Activated CD8-positive, alpha-beta memory T cell treated with anti-CD3 and anti-CD28 coated beads for 24 hours (primary cell): ENCODE measurements at regions not wholly inside any gene's neighbourhood (a gene's known extent, or its start where the extent isn't known, plus 50 kb on each side); places are given as distances from the start of the nearest gene placed in this dataset.
"Not testable (repeated sequence)": the region's sequence is repeated elsewhere in the genome, so short reads cannot be mapped to it uniquely, and the experiment has no call there.

Experiments used
- DNase-seq: peaks from one replicate; pipeline ENCODE4 v3.0.0-alpha.2; 2020

DNA sequence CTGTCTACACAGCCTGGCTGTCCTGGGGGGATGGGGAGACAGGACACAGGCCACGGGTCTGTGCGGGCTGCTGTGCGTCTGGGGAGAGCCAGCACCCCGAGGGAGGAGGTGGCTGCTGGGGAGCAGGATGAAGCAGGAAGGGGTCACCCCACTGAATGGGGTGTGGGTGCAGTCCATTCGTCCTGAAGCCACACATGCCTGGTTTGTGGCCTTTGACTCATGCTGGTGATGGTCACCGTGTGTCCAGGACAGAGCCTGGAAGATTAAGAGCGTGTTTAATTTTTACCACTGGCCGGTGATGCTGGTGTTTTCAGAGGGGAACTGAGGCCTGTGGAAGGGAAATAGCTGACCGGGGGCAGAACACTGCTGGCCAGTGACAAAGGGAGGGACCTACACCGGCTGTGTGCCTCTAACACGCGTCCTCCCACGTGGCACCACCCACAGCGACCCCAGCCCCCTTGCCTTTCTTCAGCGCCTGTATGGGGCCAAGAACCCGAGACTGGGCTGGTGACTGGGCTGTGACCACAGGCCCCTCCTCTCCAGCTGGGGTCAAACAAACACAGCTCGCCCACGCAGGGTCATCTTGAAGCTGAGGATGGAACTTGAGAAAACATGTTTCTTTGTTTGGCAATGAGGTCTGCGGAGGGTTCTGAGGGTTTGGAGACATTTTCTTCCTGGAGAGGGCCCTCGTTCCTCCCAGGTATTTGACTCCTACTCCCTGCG, 99.5 kb upstream of the LRPAP1 start:
- not testable (repeated sequence) for DNase-seq

DNA sequence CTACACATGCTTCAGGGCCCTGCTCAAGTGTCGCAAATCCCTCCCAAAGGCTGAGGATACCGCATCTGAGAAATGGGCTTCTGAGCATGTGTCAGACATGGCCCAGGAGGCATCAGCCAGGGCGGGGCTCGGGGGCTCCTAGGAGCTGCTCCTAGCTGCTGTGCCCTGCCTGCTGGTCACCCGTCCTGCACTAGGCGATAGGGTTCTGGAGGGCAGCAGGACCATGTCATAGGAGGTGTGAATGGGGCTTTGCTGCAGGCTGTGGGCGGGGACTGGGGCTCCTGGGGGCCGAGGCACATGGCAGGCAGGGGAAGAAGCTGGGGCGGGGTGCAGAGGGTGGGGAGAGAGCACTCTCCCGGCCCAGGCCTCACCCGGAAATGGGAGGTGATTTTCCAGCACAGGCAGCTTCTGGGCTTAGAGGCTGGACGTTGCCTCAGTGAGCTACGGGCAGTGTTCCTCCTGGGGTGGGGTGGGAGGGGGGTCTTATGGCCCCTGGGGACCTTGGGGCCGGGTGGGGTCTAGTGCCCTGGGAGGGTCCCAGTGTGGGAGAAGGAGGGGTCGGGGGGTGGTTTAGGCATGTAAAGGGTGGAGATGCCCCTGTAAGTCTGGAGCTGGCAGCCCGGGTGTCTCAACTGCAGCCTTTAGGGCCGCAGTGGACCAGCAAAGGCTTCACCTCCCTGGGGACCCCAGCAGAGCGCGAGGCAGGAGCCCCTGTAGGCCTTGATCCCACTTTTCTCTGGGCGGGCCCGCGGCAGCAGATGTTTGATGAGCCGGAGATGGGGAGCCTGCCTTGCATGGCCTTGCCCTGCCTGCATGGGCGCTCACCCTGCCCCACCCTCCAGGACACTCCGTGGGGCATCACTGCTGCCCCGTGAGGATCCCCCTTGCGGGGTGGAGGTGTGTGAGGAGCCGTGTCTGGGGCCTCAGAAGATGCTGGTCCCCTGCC, 98.6 kb upstream of the LRPAP1 start:
- no peak for DNase-seq

- DNase-seq = no peak
These were observed 97.9 kb upstream of the LRPAP1 start for GRCh38 chr4:3630136-3630597.

- DNase-seq = no peak
These were observed 97.4 kb upstream of the LRPAP1 start for GRCh38 chr4:3629665-3630064.

- DNase-seq = not testable (repeated sequence)
These were observed 97.0 kb upstream of the LRPAP1 start for GRCh38 chr4:3629176-3629575.

GRCh38 chr4:3628868-3629175, 96.6 kb upstream of the LRPAP1 start:
- no peak for DNase-seq

- DNase-seq = not testable (repeated sequence)
These were observed 96.0 kb upstream of the LRPAP1 start for GRCh38 chr4:3627967-3628867.

- not testable (repeated sequence) for DNase-seq
These were observed 95.2 kb upstream of the LRPAP1 start for GRCh38 chr4:3627456-3627855.

DNA sequence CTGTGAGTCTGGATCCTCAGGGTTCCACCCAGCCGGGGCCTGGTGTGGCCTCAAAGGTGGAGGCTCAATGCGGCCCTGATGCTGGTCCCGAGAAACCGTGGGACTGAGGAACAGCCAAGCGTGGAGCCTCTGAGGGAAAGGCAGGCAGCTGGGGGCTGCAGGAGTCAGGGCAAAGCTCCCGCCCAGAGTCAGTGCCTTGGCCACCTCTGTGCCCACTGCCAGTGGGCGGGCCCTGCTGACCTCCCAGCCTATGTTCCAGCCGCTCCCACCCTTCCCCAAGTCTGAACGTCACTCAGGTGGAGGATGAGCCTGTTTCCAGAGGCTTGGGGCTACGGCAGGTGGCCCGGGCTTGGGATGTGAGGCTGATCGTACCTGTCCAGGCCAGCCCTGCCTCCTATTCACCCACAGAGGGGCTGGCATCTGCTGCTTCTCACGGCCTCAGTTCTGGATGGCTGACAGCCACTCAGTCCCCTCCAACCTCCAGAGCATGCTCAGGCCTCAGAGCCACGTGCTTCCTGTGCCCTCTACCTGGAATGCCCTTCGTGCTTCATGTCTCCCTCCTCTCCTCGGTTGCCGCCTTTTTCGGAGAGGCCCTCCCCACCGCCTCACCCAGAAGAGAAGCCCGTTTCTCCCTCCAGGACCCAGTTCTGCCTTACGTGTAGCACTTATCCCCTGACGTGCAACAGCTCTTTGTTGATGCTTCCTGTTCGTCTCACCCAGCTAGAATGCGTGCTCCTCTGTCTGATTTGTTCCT, 94.1 kb upstream of the LRPAP1 start:
- DNase-seq = not testable (repeated sequence)

- DNase-seq = not testable (repeated sequence)
These were observed 93.2 kb upstream of the LRPAP1 start for GRCh38 chr4:3625286-3625875.

- DNase-seq = not testable (repeated sequence)
These were observed 91.6 kb upstream of the LRPAP1 start for GRCh38 chr4:3623809-3624329.

- DNase-seq = no peak
These were observed 90.9 kb upstream of the LRPAP1 start for GRCh38 chr4:3623106-3623505.

DNA sequence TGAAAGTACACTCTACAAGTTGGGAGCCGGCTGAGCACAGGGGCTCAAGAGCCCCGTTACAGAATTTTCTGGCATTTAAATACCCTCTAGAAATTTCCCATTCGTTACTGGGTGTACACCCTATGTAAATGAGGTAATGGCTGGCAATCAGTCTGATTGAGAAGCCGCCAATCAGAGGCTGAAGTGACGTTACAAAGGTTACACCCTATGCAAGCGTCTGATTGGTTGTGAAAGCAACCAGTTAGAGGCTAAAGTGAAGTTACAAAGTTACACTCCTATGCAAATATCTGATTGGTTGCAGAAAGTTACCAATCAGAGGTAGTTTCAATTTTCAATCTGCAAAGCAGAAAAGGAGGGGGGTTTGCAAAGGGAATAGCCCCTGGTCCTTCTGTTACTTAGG, 88.1 kb upstream of the LRPAP1 start:
- not testable (repeated sequence) for DNase-seq

- not testable (repeated sequence) for DNase-seq
These were observed 87.5 kb upstream of the LRPAP1 start for GRCh38 chr4:3619698-3620097.

DNA sequence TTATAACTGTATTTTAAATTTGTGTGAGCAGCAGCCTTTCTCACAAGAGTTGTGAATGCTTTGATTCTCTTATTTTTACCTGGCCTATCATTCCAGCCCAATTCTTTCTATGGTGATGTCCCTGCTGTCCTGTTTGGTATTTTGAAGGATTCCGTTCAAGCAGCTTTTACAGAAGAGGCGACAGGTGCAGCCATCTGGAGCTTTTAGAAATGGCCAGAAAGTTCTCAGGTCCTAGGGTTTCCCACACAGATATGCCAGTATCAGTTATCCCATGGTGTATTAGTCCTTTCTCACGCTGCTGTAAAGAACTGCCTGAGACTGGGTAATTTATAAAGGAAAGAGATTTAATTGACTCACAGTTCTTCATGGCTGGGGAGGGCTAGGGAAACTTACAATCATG, 86.1 kb upstream of the LRPAP1 start:
- DNase-seq = not testable (repeated sequence)

DNA sequence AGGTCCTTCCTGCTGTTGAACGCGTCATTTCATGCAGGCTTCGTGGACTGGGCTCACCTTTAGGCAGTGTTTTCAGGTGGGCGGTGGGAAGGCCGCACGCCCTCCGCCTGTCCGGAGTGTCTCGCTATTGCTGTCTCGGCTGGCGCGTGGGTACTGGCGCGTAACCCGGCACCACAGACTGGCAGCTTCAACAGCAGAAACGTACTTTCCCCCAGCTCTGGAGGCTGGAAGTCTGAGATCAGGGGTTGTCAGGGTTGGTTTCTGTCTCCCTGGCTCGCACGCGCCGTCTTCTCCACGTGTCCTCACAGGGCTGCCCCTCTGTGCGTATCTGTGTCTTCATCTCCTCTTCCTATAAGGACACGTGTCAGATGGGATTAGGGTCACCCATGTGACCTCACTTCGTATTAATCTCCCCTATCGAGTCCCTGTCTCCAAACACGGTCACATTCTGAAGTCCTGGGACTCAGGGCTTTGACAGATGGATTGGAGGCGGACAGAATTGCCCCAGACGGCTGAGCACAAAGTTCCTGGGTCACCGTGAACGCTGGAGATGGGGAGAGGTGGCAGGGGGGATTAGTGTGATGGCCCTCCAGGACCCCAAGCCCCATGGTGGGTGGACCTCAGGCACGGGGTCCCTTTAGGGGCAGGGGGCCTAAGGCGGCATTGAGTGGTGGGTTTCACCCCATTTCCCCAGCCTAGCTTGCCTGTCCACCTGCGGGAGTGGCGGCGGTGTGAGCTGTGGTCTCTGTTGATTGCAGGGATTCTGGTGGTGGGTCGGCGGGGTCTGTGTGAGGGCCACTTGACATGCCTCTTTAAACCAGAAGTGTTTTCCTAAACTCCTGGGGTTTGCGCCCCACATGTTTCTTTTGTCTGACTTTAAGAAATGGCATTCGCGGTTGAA, 83.4 kb upstream of the LRPAP1 start:
- DNase-seq = no peak

DNA sequence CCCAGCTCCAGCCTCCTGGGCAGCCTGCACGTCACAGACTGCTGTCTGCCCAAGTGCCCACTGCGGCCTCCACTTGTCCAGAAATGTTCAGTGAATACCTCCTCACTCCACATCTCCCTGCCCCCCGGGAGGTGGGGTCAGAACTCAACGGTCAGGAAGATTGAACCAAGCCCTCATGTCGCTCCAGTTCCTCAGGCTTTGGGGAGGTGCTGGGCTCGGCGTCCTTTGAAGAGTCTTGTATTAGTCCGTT, 82.4 kb upstream of the LRPAP1 start:
- DNase-seq = no peak

DNA sequence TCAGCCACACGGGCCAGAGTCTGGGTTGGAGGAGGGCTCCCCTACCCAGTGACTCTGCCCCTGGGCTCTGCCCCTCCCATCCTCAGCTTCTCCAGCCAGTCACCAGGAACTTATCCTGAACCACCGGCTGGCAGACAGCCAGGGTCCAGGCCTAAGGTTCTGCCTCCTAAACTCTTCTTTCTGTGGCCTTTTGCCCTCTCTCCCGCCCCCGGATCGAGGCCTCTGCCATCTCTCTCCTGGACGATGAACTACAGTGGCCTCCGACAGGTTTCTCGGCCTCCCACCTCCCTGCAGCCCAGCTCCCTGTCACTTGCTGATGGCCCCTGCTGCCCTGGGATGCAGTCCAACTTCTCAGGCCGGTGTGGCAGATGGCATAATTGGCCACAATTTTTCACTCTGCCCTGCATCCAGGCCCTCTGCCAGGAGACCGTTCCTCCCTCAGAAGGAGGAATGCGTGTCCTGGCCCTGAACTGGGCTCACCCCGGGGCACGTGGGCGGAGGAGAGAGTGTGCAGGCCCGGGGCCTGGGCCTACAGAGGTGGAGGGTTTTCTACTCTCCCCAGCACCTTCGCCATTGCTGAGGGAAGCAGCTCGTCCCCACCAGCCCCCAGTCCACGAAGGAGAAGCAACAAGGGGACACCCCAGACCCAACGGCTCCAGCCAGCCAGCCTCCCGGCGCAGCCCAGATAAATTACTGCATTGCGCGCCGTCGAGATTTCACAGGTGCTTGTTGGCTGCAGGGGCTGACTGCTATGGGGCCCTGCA, 81.9 kb upstream of the LRPAP1 start:
- no peak for DNase-seq

DNA sequence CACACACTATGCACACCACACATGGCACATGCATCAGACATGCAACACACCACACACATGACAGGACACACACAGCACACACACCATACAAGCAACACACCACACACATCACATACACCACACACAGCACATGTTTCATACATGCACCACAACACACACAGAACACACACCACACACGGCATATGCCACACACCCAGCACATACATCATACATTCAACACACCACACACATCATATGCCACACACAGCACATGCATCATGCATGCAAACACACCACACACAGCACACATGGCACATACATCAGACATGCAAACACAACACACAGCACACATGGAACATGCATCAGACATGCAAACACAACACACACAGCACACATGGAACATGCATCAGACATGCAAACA, 80.7 kb upstream of the LRPAP1 start:
- no peak for DNase-seq

DNA sequence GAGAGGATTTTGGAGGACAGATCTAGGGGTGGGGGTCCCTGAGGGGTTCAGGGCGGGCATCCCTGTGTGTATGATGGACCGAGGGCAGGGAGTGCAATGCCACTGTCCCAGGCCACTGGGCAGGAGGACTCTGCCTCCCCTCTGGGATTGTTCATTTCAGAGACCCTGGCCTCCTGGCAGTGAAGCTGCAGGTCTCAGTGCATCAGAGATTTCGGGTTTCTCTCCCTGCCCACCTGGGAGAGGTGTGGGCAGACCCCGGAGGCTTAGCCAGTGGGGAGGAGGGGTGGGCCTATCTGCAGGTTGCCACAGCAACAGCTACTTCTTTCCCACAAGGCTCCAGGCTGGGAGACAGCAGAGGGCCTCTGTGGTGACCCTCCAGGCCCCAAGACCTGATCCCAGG, 80.1 kb upstream of the LRPAP1 start:
- no peak for DNase-seq
